ENCODE measurements at regions not wholly inside any gene's neighbourhood (a gene's known extent, or its start where the extent isn't known, plus 50 kb on each side); places are given as distances from the start of the nearest gene placed in this dataset.
A peak's percentile ranks its signal among the peaks of the same experiment; 100 is the strongest.

DNA sequence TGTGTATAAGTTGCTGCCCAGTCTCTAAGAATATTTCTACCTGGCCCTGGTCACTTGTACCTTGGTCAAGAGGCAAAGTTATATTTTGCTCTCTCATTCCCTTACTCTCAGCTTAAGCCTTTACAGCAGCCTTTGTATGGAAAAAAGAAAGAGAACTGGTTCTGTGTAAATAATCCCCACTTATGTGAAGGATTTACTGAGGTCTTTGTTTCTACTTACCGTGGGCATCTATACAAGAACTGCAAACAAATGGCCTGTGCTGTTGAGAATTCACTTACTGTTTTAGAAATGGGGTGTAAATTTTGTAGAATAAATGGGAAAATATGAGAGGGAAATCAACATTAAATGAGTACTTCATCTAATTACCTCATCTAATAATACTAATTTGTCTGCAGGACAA is 267.4 kb downstream of the PCDH20 start:
- Histone ChIP-seq H3K4me3 (no peak overlapping the region), H3K27ac (no peak overlapping the region), H3K4me1 (no peaks in the 10 kb centered on the region), H3K36me3 (ENCODE audit: insufficient read depth in 1 of 2, low read depth in 1 of 2) (no peaks in the 10 kb centered on the region), H3K9me3 (no peaks in the 10 kb centered on the region), H3K27me3 (ENCODE audit: insufficient read depth in 3 of 3, low read length in 2 of 3) (no peaks in the 10 kb centered on the region)
- WGBS, 3 donors, result 32 to 36% (median 34%) methylated on average over 1 of the region's 1 CpG
- no peak for ATAC-seq
- intact Hi-C loops (cut with DNase I), result no loop called here
- TF ChIP-seq, protein P1, sequence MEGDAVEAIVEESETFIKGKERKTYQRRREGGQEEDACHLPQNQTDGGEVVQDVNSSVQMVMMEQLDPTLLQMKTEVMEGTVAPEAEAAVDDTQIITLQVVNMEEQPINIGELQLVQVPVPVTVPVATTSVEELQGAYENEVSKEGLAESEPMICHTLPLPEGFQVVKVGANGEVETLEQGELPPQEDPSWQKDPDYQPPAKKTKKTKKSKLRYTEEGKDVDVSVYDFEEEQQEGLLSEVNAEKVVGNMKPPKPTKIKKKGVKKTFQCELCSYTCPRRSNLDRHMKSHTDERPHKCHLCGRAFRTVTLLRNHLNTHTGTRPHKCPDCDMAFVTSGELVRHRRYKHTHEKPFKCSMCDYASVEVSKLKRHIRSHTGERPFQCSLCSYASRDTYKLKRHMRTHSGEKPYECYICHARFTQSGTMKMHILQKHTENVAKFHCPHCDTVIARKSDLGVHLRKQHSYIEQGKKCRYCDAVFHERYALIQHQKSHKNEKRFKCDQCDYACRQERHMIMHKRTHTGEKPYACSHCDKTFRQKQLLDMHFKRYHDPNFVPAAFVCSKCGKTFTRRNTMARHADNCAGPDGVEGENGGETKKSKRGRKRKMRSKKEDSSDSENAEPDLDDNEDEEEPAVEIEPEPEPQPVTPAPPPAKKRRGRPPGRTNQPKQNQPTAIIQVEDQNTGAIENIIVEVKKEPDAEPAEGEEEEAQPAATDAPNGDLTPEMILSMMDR (IDR thresholded peaks at IDR 0.05), result no peak
- no peak for DNase-seq

DNA sequence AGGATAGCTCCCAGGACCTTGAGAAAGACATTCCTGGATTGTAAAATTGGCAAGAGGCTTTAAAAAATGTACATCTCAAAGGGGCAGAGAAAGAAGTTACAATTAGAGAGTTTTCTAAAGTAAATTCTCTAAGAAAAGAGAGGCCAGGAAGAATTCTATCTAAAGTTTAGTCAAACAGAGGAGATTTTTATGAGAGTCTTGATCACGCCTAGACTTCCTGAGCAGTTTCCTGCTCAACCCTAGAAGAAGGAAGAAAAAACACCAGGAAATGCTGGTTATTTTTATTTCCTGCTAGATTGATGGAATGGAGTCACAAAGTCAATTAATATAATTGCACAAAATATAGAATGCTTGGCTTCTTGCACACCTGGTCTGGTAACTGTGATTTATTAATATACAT is 269.1 kb downstream of the PCDH20 start:
- TF ChIP-seq, protein P1 (IDR thresholded peaks at IDR 0.05), result no peak
- no peaks in the 10 kb centered on the region for H3K36me3 ChIP-seq (ENCODE audit: insufficient read depth in 1 of 2, low read depth in 1 of 2)
- no peaks in the 10 kb centered on the region for H3K27me3 ChIP-seq (ENCODE audit: insufficient read depth in 3 of 3, low read length in 2 of 3)
- ATAC-seq, result no peak
- H3K9me3 ChIP-seq, result no peaks in the 10 kb centered on the region
- 76 to 78% (median 78%) methylated on average over 1 of the region's 1 CpG for WGBS, 3 donors
- DNase-seq, result no peak
- no peak overlapping the region for H3K27ac ChIP-seq
- no peak overlapping the region for H3K4me3 ChIP-seq
- intact Hi-C loops (cut with DNase I), result no loop called here
- H3K4me1 ChIP-seq, result no peaks in the 10 kb centered on the region

DNA sequence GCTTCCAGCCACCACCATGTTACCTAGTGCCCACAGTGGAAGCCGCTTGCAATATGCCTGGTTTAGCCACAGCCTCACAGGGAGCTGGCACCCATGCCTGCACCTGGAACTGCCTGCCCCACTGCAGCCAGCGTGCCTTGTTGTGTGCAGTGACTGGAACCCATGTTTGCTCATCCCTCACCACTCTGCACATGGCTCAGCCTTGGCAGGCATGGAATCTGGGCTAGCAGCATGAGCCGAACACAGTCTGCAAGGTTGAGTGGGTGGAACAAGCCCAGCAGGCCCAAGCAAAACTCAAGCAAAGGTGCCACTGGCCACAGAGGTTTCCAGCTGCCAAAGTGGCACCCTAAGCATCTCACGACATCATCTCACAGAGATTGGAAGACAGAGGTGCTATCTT is 269.5 kb downstream of the PCDH20 start:
- Histone ChIP-seq H3K4me1 (no peaks in the 10 kb centered on the region), H3K4me3 (no peak overlapping the region), H3K36me3 (ENCODE audit: insufficient read depth in 1 of 2, low read depth in 1 of 2) (no peaks in the 10 kb centered on the region), H3K9me3 (no peaks in the 10 kb centered on the region), H3K27ac (no peak overlapping the region), H3K27me3 (ENCODE audit: insufficient read depth in 3 of 3, low read length in 2 of 3) (no peaks in the 10 kb centered on the region)
- DNase-seq (no peak), ATAC-seq (no peak)
- WGBS, 3 donors, result 83 to 89% (median 84%) methylated on average over 4 of the region's 4 CpGs
- intact Hi-C loops (cut with DNase I), result no loop called here
- TF ChIP-seq, protein P1 (IDR thresholded peaks at IDR 0.05), result no peak

DNA sequence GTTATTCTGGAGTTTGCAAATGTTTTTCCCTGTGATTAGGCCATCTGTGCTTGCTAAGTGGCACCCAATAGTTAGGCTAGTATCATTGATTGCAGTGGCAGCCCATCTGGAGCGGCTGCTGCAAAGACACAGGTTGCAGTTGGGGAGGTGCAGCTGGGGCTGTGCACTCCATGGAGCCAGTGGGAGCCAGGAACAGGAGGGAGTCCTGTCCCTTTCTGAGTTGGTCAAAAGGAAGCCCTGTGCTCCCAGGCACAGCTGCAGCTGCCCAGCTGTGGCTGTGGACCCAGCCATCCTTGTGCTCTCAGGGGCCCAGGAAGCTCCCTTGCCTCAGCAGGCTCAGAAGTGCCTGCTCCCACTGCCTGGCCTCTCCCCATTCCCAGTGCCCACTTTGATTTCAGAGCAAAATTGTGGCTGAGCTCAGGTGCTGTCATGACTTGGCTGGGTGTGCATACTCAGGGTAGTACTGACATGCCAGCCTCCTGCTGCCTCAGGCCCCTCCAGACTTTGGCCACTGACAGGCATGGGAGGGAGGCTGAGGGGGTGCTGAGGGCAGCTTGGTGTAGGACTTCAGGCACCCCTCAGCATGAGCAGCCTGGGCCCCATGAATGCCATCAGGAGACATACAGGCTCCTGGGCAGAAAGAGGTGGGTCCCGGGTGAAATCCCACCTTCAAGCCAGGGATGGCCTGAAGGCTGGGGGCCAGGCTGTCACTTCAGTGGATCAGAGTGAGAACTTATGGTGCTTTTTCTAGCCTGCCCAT is 270.6 kb downstream of the PCDH20 start:
- peak in 1 of 4 donors; percentile 7 for ATAC-seq
- Histone ChIP-seq H3K27ac (no peak overlapping the region), H3K4me3 (no peak overlapping the region), H3K9me3 (no peaks in the 10 kb centered on the region), H3K36me3 (ENCODE audit: insufficient read depth in 1 of 2, low read depth in 1 of 2) (no peaks in the 10 kb centered on the region), H3K4me1 (no peaks in the 10 kb centered on the region), H3K27me3 (ENCODE audit: insufficient read depth in 3 of 3, low read length in 2 of 3) (no peaks in the 10 kb centered on the region)
- DNase-seq, result no peak
- intact Hi-C loops (cut with DNase I), result no loop called here
- WGBS, 3 donors, result 80 to 91% (median 86%) methylated on average over 2 of the region's 2 CpGs
- TF ChIP-seq, protein P1 (IDR thresholded peaks at IDR 0.05), result no peak

DNA sequence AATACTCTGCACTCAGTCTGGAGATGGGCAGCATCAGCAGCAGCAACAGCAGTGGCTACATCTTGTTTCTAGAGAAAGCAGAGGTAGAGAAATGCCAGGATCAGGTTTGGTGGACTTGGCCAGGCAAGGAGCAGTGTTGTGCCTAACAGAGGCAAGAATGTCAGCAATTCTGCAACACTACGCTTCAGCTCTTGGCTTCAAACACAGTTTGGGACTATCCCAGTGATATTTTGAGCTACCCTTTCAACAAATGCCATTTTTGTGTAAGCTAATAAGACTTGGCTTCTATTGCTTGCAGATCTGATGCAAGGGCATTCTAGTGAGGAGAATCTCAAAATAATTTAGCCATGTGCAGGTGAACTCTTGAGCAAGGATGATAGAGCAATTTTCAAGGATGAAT is 271.3 kb downstream of the PCDH20 start:
- Histone ChIP-seq H3K27me3 (ENCODE audit: insufficient read depth in 3 of 3, low read length in 2 of 3) (no peaks in the 10 kb centered on the region), H3K4me1 (no peaks in the 10 kb centered on the region), H3K27ac (no peak overlapping the region), H3K36me3 (ENCODE audit: insufficient read depth in 1 of 2, low read depth in 1 of 2) (no peaks in the 10 kb centered on the region), H3K9me3 (no peaks in the 10 kb centered on the region), H3K4me3 (no peak overlapping the region)
- ATAC-seq, result peak in 3 of 4 donors; percentile 65 to 77 (median 67)
- no peak for DNase-seq
- intact Hi-C loops (cut with DNase I), result no loop called here
- 40 to 82% (median 48%) methylated on average over 1 of the region's 1 CpG for WGBS, 3 donors
- TF ChIP-seq, protein P1 (IDR thresholded peaks at IDR 0.05), result no peak

Data from psoas muscle (tissue), 7 donors.